SH-SY5Y (cell line): ENCODE measurements at regions not wholly inside any gene's neighbourhood (a gene's known extent, or its start where the extent isn't known, plus 50 kb on each side); places are given as distances from the start of the nearest gene placed in this dataset.

ENCODE experiments used
- GATA2 ChIP-seq: IDR thresholded peaks from 2 replicates; pipeline ENCODE4 v1.6.1; 2011; ENCODE audit warnings: mild to moderate bottlenecking, low read depth, low read length
- GATA3 ChIP-seq: IDR thresholded peaks from 2 replicates; pipeline ENCODE4 v1.6.1; 2011; ENCODE audit warnings: low read depth, mild to moderate bottlenecking, low read length, moderate library complexity

DNA sequence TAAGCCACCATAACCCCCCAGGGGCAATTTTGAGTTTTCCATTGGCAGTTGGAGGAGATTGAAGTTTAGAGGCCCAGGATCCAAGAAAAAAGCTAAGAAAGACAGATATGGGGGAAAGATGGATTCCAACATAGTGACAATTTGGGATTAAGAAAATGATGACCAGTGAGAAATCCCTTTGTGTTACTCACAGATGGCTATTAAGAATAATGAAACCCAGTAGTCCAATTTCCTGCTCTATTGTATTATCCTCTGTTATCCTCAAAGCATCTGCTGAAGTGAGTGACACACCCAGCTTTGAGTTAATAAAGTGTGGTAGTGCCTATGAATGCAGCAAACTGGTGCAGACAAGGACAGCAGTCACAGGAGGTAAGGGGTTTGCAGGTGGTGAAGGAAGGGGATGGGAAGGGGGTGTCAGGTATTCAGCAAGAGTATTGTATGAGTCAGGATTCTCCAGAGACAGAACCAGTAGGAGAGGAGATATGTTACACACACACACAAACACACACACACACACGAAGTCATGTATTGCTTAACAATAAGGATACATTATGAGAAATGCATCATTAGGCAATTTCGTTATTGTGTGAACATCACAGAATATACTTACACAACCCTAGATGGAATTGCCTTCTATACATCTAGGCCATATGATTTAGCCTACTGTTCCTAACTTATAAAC is 112.4 kb upstream of the VANGL1 start:
- TF ChIP-seq GATA3 (no peak), GATA2 (no peak)
